ENCODE measurements at regions not wholly inside any gene's neighbourhood (a gene's known extent, or its start where the extent isn't known, plus 50 kb on each side); places are given as distances from the start of the nearest gene placed in this dataset.

DNA sequence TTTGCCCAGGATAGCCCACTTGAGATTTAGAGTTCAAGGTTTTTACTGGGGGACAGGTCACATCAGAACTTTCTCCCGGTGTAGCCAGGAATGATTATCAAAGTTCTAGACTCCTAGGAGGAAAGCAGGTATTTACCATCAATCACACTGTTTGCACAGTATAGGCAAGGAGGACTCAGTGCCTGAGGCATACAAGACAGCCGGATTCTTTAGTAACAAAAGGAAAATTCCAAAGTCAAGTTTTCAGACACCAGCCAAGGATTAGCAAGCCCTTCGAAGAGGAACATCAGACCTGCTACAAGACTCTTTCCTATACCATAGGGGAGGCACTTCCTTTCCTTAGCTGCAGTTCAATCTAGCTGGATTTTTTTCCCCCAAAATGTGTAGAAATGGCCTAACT, 197.8 kb upstream of the USP25 start:
- DNase-seq (ENCODE audit: low spot score) = no peak

DNA sequence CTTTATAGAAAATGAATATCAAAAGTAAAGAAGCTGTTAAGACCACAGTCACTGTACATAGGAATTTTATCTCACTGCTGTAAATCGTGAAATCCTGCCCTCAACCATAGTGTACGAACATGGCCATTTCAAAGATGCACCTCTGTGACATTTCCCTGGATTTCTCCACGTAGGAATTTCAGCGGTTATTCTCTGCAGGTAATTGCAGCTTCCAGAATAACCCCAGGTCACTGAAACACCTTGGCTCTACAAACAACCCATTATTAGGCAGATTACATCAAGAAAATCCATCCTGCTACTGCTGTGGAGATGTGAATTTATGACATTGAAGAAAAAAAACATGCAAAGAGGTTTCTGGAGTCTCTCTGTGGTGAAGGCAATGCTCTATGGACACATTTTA, 196.2 kb upstream of the USP25 start:
- DNase-seq (ENCODE audit: low spot score) = no peak

DNA sequence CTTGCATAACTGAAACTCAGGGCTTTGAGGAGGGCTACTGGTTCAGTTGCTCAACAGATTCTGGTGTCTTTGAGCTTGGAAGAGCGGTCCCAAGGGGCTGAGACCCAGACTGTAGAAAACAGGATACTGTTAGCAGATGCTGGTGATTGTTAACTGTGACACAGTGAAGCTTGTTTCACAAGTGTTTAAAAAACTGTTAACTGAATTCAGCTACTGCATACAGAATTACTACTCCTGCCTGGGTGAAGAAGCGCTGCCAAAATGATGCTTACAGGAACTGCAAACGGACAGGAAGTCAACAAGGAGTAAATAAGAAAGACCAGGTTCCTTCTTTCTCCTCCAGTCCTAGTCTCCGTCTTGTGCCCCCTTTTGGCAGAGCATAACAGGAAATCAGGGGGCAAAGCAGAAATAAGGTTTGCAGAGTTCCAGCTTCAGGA, 195.3 kb upstream of the USP25 start:
- peak; percentile 29 for DNase-seq (ENCODE audit: low spot score)

DNA sequence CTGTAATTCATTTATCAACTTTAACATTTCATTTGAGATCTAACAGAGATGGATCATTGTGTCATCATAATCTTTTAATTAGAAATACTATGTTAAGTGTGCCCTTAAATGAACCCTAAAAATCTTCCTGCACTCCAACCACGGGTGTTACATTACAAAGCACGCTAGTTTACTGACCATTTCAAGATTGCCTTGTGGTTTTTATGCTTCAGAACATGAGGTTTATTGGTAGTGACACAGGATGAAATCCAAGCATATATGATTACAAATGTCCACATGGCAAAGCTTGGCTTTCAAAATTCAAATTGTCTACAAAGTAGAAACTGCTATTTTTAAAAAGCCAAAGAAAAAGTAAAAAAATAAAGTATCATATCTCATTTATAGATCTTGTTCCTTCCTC, 190.4 kb upstream of the USP25 start:
- DNase-seq (ENCODE audit: low spot score) = no peak

DNA sequence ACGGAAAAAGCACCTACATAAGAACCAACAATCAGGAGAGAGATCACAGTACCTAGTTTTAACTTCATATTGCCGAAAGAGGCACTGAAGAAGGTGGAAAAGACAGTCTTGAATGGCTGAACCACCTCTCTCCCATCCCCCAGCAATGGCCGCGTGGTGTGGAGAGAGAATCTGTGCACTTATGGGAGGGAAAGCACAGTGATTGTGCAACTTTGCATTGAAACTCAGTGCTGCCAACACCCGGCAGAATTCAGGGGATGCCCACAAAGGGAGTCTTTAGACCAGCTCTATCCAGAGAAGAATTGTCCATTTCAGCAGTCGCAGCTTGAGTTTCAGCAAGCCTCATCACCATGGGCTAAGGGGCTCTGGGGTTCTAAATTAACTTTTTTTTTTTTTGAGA, 186.3 kb upstream of the USP25 start:
- DNase-seq (ENCODE audit: low spot score) = no peak

DNA sequence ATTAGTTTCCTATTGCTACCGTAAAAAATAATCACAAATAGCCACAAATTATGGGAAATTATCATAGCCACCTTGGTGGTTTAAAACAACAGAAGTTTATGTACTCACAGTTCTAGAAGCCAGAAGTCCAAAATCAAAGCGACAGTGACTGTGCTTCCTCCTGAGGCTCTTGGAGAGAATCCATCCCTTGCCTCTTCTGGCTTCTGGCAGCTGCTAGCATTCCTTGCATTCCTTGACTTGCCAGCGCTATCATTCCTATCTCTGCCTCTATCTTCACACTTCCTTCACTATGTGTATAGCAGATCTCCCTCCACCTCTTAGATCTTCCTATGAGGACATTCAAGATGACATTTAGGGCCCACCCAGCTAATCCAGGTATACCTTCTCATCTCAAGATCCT, 180.1 kb upstream of the USP25 start:
- DNase-seq (ENCODE audit: low spot score) = no peak

DNA sequence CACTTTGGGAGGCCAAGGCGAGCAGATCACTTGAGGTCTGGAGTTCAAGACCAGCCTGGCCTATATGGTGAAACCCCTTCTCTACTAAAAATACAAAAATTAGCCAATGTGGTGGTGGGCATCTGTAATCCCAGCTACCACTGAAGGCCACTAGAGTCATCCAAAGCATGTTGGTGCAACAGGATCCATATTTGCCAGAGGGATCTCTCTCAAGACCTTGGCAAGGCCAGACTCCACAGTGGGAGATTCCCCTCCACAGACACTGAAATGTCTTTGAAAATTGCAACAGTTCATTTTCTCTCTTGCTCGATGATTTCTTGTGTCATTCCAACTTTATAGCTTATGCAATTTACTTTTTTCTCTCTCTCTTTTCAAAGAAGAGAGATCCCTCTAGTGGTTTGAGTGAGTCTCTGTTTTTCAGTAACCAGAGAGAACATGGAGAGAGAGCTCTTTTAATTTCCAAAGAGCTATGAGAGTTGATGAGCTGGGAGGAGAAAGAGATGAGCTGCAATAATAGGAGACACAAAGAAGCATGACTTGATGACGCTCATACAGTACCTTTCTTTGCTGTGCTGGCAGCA, 176.8 kb upstream of the USP25 start:
- peak; percentile 31 for DNase-seq (ENCODE audit: low spot score)

DNA sequence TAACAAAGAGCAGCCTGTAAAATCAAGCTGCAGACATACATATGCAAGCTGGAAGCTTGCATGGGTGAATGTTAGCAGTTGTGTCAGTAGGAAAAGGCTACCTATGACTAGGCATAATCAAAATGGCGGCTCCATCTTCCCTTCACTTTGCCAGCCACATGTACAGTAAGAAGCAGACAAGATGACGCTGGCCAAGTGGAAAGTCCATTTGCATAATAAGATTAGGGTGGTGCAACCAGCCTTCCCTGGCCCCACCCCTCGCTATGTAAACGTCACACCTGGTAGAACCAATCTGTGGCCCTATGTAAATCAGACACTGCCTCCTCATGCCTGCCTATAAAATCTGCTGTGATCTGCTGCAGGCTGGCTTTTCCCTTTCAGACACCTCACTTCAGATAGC, 171.9 kb upstream of the USP25 start:
- peak; percentile 94 for DNase-seq (ENCODE audit: low spot score)

DNA sequence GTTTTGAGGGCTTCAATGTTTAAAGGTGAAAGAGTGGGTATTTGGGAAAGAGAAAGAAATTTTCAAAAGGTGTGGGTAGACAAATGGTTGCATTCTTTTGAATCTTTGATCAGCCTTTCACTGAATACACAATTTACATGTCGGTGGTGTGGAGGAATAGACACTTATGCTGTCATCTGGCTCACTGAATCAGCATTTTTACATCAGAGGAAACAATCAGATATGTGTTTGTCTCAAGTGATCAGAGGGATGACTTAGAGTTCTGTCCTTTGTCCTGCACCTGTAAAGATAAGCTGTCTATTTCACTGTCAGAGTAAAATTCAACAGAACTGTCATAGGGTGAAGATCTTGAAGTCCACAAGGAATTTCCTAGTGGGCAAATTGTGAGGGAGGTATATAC, 170.9 kb upstream of the USP25 start:
- DNase-seq (ENCODE audit: low spot score) = no peak

DNA sequence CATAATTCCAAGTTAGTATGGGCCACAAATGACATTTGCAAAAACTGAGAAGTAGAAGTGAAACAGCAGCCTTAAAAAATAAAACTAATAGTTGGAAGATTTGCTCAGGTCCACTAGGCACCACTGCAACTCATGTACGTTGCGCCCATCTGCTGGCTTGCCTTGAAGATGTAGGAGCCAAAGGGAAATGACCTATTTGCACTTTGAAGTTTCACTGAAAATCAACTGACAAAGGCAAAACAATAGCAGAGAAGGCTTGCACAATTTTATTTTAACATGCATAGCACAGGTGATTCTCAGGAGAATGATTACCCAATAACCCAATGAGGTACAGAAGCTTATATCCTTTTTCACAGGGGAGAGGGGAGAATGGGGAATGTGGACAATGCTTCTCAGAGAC, 170.1 kb upstream of the USP25 start:
- DNase-seq (ENCODE audit: low spot score) = no peak

DNA sequence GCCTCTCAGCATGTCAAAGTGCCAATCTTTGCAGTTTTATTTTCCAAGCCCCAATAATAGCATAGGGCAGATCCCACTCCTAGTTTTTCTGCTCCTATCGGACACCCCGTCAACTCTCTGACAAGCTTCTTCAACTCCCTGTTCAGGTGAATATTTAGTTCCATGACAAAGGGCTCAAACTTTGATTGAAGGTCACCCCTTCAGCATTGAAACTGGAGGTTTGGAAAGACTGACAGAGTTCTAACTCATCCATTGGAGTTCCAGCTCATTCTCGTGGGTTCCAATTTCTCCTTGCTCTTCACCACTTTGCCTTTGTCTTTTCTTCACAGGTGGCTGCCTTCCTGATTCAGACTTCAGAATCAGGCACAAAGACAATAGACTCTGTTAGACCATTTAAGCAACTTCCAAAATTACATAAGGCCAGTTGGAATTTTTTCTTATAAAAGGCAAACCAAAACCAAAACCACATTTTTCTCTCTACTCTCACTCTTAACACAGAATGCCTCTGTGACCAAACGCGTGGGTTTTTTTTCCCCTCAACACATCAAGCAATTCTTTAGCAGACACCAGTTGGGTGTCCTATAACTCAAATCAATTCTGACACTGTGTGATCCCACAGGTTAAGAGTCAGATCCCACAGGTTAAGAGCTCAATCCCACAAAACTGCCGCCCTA, 169.3 kb upstream of the USP25 start:
- no peak for DNase-seq (ENCODE audit: low spot score)

DNA sequence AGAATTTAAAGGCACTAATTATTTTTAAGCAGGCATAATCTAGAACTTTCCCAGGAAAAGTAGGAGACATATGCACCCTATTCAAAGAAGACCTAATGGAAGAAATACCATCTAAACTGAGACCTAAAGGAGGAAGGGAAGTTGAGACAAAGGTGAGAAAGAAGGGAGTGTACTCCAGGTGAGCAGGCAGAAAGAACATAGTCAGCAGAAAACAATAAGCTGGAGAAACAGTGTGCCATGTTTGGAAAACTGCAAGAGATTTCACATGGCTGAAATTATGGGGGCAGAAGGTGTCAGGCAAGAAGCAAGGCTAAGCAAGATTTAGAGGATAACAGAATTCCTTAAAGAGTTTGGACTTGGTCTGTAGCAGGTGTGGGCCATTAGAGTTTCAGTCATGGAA, 167.0 kb upstream of the USP25 start:
- DNase-seq (ENCODE audit: low spot score) = no peak

DNA sequence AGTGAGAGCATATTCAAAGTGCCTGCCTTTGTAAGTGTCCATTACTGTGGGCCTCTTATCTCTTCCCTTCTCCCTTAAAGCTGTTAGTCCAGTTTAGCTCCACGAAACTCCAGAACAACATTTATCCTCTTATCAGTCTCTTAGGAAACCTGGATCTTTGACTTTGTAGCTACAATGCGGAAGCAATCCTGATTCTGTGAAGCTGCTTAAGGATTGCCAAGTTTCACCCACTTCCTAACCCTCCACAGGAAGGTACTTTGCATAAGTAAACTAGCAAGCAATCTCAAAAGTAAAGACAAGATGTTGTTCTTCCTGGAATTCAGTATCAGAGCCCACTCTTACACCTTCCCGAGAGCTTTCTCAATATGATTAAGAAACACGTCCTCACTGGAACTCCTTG, 164.9 kb upstream of the USP25 start:
- no peak for DNase-seq (ENCODE audit: low spot score)

DNA sequence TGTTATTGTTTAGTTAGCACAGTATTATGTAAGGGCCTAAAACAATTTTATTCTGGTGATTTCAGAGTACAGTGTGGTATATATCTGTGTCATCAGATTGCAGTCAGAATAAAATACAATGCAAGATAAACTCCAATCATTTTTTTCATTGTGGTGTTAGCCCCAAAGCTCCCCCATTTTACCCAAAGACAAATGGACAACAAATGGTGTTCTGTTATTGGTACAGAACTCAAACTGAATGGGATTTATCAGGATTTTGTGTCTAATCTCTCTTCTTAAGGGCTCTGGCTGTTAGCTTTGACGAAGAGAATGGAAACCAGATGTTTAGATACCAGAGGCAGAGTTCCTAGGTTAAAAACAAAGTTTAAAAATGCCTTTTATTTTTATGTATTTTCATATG, 163.1 kb upstream of the USP25 start:
- DNase-seq (ENCODE audit: low spot score) = no peak

DNA sequence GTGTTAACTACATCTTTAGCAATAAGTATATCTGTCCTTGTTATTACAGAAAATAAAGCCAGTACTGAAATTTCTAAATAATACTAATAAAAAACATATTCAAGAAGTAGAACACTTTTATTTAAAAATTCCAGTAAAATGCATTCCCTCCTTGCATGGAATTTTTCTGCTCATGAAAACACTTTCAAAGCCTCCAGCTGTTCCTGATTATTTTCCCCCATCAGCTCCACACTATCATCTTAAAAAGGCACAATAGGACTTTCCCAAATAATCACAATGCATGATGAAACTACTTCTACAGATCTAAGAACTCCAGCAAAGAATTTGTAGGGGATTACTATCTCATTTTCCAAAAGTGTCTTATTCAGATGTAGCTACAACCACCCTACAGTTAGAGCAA, 162.6 kb upstream of the USP25 start:
- no peak for DNase-seq (ENCODE audit: low spot score)

DNA sequence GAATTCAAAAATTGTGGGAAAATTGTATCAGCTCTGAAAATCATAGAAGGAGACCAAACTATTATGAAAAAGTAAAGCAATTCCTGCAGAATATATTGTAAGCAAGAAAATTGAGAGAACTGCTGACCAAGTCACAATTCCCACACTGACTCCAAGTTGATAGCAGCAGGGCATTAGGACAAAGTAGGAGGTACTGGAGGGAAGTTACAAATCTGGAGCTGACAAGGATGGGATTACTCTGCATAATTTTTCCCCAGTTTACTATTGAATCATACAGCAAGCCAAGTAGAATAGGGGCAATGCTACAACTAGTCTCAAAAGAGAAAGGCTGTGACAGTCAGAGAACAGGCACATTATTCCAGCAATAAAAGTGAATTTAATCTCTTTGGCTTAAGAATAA, 161.3 kb upstream of the USP25 start:
- DNase-seq (ENCODE audit: low spot score) = no peak

DNA sequence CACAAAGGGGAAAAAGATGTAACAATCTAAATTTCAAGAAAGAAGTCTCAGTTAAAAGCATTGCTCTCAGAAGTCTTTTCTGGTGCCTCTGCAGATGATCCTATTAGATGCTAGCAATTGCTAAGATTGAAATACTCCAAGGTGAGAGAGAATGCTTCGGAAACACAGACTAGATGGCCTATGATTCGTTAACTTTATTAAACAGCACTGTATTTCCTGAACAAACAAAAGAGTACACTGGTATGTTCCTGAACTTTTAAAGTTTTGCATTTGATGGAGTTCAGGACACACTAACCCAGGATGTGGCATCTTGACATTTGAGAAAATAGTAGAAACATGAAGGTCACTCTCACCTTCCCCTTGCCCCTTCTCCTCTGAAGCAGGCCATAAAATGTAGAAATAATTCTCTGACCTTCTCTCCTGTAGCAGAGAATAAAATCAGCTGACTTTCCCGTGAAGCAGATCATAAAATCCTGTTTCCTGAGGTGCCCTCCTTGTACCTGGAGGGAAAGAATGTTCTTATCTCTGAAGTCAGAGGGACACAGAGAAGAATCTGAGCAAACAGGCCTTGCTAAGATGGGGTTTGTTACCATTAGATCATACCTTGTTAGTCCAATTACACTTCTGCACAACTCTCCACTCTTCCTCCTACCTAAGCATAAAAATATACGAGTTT, 142.9 kb upstream of the USP25 start:
- DNase-seq (ENCODE audit: low spot score) = no peak

DNA sequence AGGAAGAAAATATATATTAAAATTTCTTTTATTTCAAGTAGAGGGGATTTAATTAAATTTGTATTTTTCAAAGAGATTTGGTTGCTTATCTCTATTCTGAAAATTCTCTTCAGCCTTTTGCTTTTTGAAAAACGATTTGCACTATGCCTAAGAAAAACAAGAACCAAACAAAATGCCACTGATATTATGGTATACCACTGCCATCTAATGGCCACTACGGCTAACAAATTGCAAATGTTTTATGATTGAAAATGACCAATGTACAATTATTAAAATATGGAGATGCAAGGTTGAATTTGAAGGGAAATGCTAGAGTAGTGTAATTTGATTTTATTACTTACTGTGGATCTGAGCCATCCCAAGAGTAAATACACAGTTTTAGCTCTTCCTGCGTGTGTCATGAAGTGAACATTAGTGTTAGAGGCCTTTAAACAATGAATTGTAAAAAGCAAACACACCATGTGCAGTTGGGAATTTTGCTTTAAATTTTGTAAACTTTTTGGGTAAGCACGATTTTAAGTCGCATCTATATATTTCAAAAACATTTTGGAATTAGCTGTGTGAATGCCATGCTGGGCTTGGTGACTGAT, 137.4 kb upstream of the USP25 start:
- peak; percentile 62 for DNase-seq (ENCODE audit: low spot score)

DNA sequence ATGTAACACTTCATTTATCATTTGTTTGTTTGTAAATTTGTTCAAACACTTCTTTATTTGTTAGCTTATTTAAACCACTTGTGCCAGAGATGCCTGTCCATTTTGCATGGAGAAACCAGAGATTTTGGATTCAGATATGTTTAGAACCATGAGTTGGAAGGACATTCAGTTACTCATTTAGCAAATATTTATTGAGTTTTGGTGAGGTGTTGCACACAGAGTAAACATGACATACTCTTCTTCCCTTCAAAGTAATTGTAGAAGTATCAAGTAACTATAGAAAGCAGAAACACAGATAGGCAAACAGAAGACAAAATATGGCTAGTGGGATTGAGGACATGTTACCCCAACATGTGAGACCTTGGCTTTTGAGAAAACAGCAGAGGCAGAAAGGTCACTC, 136.8 kb upstream of the USP25 start:
- no peak for DNase-seq (ENCODE audit: low spot score)

DNA sequence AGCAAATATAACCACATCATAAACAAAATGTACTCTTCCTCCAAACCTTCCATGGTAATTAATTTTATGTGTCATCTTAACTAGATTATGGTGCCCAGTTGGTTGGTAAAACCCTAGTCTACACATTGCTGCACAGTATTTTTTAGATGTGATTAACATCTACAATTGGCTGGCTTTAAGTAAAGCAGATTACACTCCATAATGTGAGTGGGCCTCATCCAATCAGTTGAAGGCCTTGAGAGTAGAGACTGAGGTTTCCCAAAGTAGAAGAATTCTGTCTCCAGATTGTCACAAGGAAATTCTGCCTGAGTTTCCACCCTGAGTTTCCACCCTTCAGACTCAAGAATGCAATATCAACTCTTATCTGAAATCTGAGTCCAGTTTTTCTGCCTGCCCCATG, 128.4 kb upstream of the USP25 start:
- DNase-seq (ENCODE audit: low spot score) = no peak

DNA sequence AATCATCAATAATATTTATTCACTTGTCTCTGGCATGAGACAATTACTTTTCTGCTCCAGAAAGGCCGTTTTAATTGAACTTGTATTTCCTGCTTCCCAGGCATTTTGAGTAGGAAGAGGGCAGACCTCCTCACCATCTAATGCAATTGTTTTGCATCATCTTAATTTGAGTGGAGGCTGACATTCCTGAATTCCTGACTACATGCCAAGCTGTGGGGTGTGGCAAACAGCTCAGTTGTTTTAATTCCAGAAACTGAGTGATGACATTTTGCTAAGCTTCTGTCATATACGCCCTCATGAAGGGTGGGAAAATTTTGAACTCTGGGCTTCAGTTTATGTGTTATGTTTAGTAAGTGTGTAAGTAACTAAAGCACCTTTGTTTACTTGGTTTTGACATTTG, 125.4 kb upstream of the USP25 start:
- no peak for DNase-seq (ENCODE audit: low spot score)

DNA sequence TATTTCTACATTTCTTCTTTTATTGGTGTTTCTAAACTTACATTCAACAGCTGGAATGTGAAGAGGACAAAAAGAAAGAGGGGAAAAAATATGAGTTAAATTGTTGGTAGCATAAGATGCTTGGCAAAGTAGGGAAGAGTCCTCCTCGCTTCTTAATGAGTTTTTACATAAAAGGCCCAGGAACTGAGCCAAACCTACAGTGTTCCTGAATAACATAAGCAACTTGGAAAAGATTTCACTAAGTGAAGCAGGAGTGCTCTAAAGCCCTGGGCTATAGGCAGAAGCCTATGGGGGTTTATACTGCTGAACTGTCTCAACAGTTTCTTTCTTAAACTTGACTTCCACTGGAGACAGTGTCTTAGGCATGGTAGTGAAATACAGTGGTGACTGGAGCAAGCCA, 115.0 kb upstream of the USP25 start:
- peak; percentile 3 for DNase-seq (ENCODE audit: low spot score)

DNA sequence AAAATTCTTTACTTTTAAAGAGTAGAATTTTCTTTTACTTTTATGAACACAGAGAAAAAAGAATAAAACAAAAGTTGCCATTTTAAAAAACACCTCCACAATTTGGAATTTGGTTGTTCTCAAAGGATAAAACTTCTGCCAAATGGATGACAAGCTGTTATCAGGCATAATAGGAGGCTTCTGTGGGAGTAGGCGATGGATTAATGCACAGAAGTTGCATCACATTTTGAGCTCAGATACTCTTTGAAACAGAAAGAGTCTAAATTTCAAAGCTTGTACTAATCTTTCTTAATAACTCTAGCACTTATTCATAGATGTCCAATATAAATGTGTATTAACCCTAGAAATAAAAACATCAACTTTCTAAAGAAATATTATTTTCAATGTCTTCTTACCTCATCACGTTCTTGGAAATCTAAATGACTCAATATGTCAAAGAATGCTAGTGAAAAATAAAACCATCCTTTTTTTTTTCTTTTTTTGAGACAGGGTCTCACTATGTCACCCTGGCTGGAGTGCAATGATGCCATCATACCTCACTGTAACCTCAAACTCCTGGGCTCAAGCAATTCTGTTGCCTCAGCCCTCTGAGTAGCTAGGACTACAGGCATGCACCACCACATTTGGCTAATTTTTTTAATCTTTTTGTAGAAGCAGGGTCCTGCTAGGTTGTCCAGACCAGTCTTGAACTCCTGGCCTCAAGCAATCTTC, 112.8 kb upstream of the USP25 start:
- no peak for DNase-seq (ENCODE audit: low spot score)

Measured in NAMALWA (cell line).